ENCODE measurements at regions not wholly inside any gene's neighbourhood (a gene's known extent, or its start where the extent isn't known, plus 50 kb on each side); places are given as distances from the start of the nearest gene placed in this dataset.

DNA sequence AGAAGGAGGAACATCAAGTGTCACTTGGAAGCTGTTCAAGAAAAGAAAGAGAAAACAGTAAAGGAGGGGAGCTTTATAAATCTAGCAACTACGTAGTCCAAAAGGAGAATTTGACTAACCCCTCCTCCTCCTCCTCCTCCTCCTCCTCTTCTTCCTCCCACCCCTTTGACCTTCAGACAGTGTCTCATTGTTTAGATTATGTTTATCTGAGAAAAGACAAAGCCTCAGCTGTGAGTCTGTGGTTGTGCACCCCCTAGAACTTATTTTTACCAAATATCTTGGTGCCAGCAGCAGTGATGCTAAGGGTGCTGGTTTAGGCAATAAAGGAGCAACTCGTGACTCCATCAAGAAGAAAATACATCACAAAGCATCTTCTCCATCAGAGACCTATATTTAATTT is 68.9 kb upstream of the BMP2K start:
- Mint-ChIP-seq H3K9me3 (ENCODE audit: unreplicated experiment) (peaks cover 10% of the 10 kb centered on the region), H3K27me3 (ENCODE audit: insufficient read depth, unreplicated experiment) (no peaks in the 10 kb centered on the region), H3K4me3 (ENCODE audit: unreplicated experiment) (no peak overlapping the region), H3K27ac (ENCODE audit: unreplicated experiment) (no peak overlapping the region), H3K36me3 (ENCODE audit: insufficient read depth, unreplicated experiment) (no peaks in the 10 kb centered on the region), H3K4me1 (ENCODE audit: low read depth, unreplicated experiment) (peaks cover 7% of the 10 kb centered on the region)
- no TSS peak for BruUV-seq (replicated peaks)
- ChIA-PET POLR2A (no interaction called here), CTCF (no interaction called here)
- no peak for TF ChIP-seq CTCF (IDR thresholded peaks at IDR 0.05; ENCODE audit: insufficient read depth in 1 of 2, low read depth in 1 of 2, low read length in 1 of 2, severe bottlenecking in 1 of 2, unreplicated experiment in 1 of 2)
- intact Hi-C loops (cut with micrococcal nuclease; ENCODE audit: unreplicated experiment): no loop called here
- Histone ChIP-seq H3K36me3 (ENCODE audit: control insufficient read depth, insufficient read depth, low read length) (no peaks in the 10 kb centered on the region), H3K4me1 (no peaks in the 10 kb centered on the region), H3K9me3 (peaks cover 7% of the 10 kb centered on the region), H3K27me3 (replicated peaks; ENCODE audit: control insufficient read depth, insufficient read depth, low read length) (no peaks in the 10 kb centered on the region), H3K4me3 (ENCODE audit: low read depth, low read length) (no peak overlapping the region)
- no peak for DNase-seq

DNA sequence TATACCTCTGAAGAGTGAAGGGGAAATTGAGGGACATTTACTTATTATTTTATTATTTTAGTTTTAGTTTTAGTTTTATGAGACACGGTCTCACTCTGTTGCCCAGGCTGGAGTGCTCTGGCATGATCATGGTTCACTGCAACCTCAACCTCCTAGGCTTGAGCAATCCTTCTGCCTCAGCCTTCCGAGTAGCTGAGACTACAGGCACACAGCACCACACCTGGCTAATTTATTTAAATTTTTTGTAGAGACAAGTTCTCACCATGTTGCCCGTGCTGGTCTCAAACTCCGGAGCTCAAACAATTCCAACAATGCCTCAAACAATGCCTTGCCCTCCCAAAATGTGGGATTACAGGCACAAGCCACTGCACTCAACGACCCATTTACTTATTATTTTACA is 68.4 kb upstream of the BMP2K start:
- Histone ChIP-seq H3K4me1 (no peaks in the 10 kb centered on the region), H3K36me3 (ENCODE audit: control insufficient read depth, insufficient read depth, low read length) (no peaks in the 10 kb centered on the region), H3K27me3 (replicated peaks; ENCODE audit: control insufficient read depth, insufficient read depth, low read length) (no peaks in the 10 kb centered on the region), H3K9me3 (peaks cover 2% of the 10 kb centered on the region), H3K4me3 (ENCODE audit: low read depth, low read length) (no peak overlapping the region)
- no peak overlapping the region for H3K4me3 Mint-ChIP-seq (ENCODE audit: unreplicated experiment)
- no peaks in the 10 kb centered on the region for H3K36me3 Mint-ChIP-seq (ENCODE audit: insufficient read depth, unreplicated experiment)
- ChIA-PET CTCF (no interaction called here), POLR2A (no interaction called here)
- H3K9me3 Mint-ChIP-seq (ENCODE audit: unreplicated experiment): peaks cover 4% of the 10 kb centered on the region
- H3K27ac Mint-ChIP-seq (ENCODE audit: unreplicated experiment): no peak overlapping the region
- intact Hi-C loops (cut with micrococcal nuclease; ENCODE audit: unreplicated experiment): no loop called here
- H3K4me1 Mint-ChIP-seq (ENCODE audit: low read depth, unreplicated experiment): peaks cover 7% of the 10 kb centered on the region
- no peak for DNase-seq
- no TSS peak for BruUV-seq (replicated peaks)
- no peaks in the 10 kb centered on the region for H3K27me3 Mint-ChIP-seq (ENCODE audit: insufficient read depth, unreplicated experiment)
- no peak for TF ChIP-seq CTCF (IDR thresholded peaks at IDR 0.05; ENCODE audit: insufficient read depth in 1 of 2, low read depth in 1 of 2, low read length in 1 of 2, severe bottlenecking in 1 of 2, unreplicated experiment in 1 of 2)

DNA sequence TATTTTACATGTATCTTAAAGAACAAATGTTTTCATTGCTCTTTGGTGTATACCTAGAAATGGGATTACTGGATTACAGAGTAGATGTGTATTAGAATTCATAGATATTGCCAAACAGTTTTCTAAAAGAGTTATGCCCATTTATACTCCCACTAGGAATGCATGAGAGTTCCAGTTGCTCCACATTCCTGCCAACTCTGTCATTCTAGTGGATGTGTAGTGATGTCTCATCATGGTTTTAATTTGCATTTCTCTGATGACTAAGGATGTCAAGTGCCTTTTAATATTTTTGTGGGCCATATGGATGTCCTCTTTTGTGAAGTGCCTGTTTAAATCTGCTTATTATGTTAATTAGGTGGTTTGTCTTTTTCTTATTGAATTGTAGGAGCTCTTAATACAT is 65.6 kb upstream of the BMP2K start:
- no peak for DNase-seq
- CTCF ChIA-PET: no interaction called here
- TF ChIP-seq CTCF (IDR thresholded peaks at IDR 0.05; ENCODE audit: insufficient read depth in 1 of 2, low read depth in 1 of 2, low read length in 1 of 2, severe bottlenecking in 1 of 2, unreplicated experiment in 1 of 2): no peak
- peaks cover 7% of the 10 kb centered on the region for H3K4me1 Mint-ChIP-seq (ENCODE audit: low read depth, unreplicated experiment)
- Histone ChIP-seq H3K4me3 (ENCODE audit: low read depth, low read length) (no peak overlapping the region), H3K9me3 (no peaks in the 10 kb centered on the region), H3K36me3 (ENCODE audit: control insufficient read depth, insufficient read depth, low read length) (no peaks in the 10 kb centered on the region), H3K4me1 (no peaks in the 10 kb centered on the region), H3K27me3 (replicated peaks; ENCODE audit: control insufficient read depth, insufficient read depth, low read length) (no peaks in the 10 kb centered on the region)
- no peak overlapping the region for H3K27ac Mint-ChIP-seq (ENCODE audit: unreplicated experiment)
- intact Hi-C loops (cut with micrococcal nuclease; ENCODE audit: unreplicated experiment): no loop called here
- POLR2A ChIA-PET: no interaction called here
- H3K27me3 Mint-ChIP-seq (ENCODE audit: insufficient read depth, unreplicated experiment): no peaks in the 10 kb centered on the region
- H3K9me3 Mint-ChIP-seq (ENCODE audit: unreplicated experiment): no peaks in the 10 kb centered on the region
- BruUV-seq (replicated peaks): no TSS peak
- no peaks in the 10 kb centered on the region for H3K36me3 Mint-ChIP-seq (ENCODE audit: insufficient read depth, unreplicated experiment)
- no peak overlapping the region for H3K4me3 Mint-ChIP-seq (ENCODE audit: unreplicated experiment)
